ENCODE measurements at regions not wholly inside any gene's neighbourhood (a gene's known extent, or its start where the extent isn't known, plus 50 kb on each side); places are given as distances from the start of the nearest gene placed in this dataset.

- Histone ChIP-seq H4K20me1 (ENCODE audit: control insufficient read depth, insufficient read depth, low read depth, low read length) (no peaks in the 10 kb centered on the region), H3F3A (ENCODE audit: control insufficient read depth, insufficient read depth) (no peaks in the 10 kb centered on the region), H3K9me3 (ENCODE audit: control insufficient read depth, insufficient read depth, low read length) (no peaks in the 10 kb centered on the region; the same call in 1 of the 2 replicates), H3K36me3 (ENCODE audit: control insufficient read depth, low read length) (no peaks in the 10 kb centered on the region), H3K4me2 (ENCODE audit: low read length) (no peak overlapping the region), H3K9me2 (replicated peaks; ENCODE audit: control insufficient read depth, low read length) (no peaks in the 10 kb centered on the region), H3K79me2 (ENCODE audit: control insufficient read depth, low read length) (no peaks in the 10 kb centered on the region), H3K4me3 (ENCODE audit: low read length) (no peak overlapping the region), H3K4me1 (ENCODE audit: control insufficient read depth, low read length) (no peaks in the 10 kb centered on the region), H3K27ac (ENCODE audit: low read depth, low read length) (no peak overlapping the region), H3K27me3 (ENCODE audit: control insufficient read depth, low read length) (no peaks in the 10 kb centered on the region)
- no peak for TF ChIP-seq EZH2phosphoT487 (IDR thresholded peaks at IDR 0.05; ENCODE audit: borderline replicate concordance, low read length)
- TF ChIP-seq CTCF (IDR thresholded peaks at IDR 0.05; ENCODE audit: low read depth, low read length, poor library complexity, severe bottlenecking): no peak
Observed at GRCh38 chr10:26946102-26946811, 85.5 kb upstream of the ABI1 start.

- H3K79me2 ChIP-seq (ENCODE audit: control insufficient read depth, low read length): no peaks in the 10 kb centered on the region
- H4K20me1 ChIP-seq (ENCODE audit: control insufficient read depth, insufficient read depth, low read depth, low read length): no peaks in the 10 kb centered on the region
- H3K4me2 ChIP-seq (ENCODE audit: low read length): no peak overlapping the region
- no peaks in the 10 kb centered on the region for H3F3A ChIP-seq (ENCODE audit: control insufficient read depth, insufficient read depth)
- H3K9me3 ChIP-seq (ENCODE audit: control insufficient read depth, insufficient read depth, low read length): no peaks in the 10 kb centered on the region
- H3K4me3 ChIP-seq (ENCODE audit: low read length): no peak overlapping the region
- TF ChIP-seq EZH2phosphoT487 (IDR thresholded peaks at IDR 0.05; ENCODE audit: borderline replicate concordance, low read length): no peak
- TF ChIP-seq CTCF (IDR thresholded peaks at IDR 0.05; ENCODE audit: low read depth, low read length, poor library complexity, severe bottlenecking): no peak
- no peaks in the 10 kb centered on the region for H3K9me2 ChIP-seq (replicated peaks; ENCODE audit: control insufficient read depth, low read length)
- H3K4me1 ChIP-seq (ENCODE audit: control insufficient read depth, low read length): no peaks in the 10 kb centered on the region
- no peak overlapping the region for H3K27ac ChIP-seq (ENCODE audit: low read depth, low read length)
- H3K36me3 ChIP-seq (ENCODE audit: control insufficient read depth, low read length): no peaks in the 10 kb centered on the region
- no peaks in the 10 kb centered on the region for H3K27me3 ChIP-seq (ENCODE audit: control insufficient read depth, low read length)
Observed at GRCh38 chr10:26944261-26944882, 83.6 kb upstream of the ABI1 start.

- Histone ChIP-seq H3K4me1 (ENCODE audit: control insufficient read depth, low read length) (no peaks in the 10 kb centered on the region), H3K4me3 (ENCODE audit: low read length) (no peak overlapping the region), H3K27ac (ENCODE audit: low read depth, low read length) (no peak overlapping the region), H3K79me2 (ENCODE audit: control insufficient read depth, low read length) (no peaks in the 10 kb centered on the region), H4K20me1 (ENCODE audit: control insufficient read depth, insufficient read depth, low read depth, low read length) (no peaks in the 10 kb centered on the region), H3K9me3 (ENCODE audit: control insufficient read depth, insufficient read depth, low read length) (no peaks in the 10 kb centered on the region), H3K36me3 (ENCODE audit: control insufficient read depth, low read length) (no peaks in the 10 kb centered on the region), H3F3A (ENCODE audit: control insufficient read depth, insufficient read depth) (no peaks in the 10 kb centered on the region), H3K9me2 (replicated peaks; ENCODE audit: control insufficient read depth, low read length) (no peaks in the 10 kb centered on the region), H3K27me3 (ENCODE audit: control insufficient read depth, low read length) (no peaks in the 10 kb centered on the region), H3K4me2 (ENCODE audit: low read length) (no peak overlapping the region)
- TF ChIP-seq EZH2phosphoT487 (IDR thresholded peaks at IDR 0.05; ENCODE audit: borderline replicate concordance, low read length): no peak
- no peak for TF ChIP-seq CTCF (IDR thresholded peaks at IDR 0.05; ENCODE audit: low read depth, low read length, poor library complexity, severe bottlenecking)
Observed at GRCh38 chr10:26939962-26940354, 79.2 kb upstream of the ABI1 start.
